Erythroblast (primary cell): ENCODE measurements at regions not wholly inside any gene's neighbourhood (a gene's known extent, or its start where the extent isn't known, plus 50 kb on each side); places are given as distances from the start of the nearest gene placed in this dataset.

Source experiments
- GATA1 ChIP-seq: IDR thresholded peaks from 2 replicates; pipeline ENCODE4 v1.6.1; 2011; ENCODE audit warnings: low read depth, mild to moderate bottlenecking, control low read depth, low read length, moderate library complexity
- POLR2A ChIP-seq: IDR thresholded peaks from 2 replicates; pipeline ENCODE4 v1.6.1; 2011; ENCODE audit warnings: mild to moderate bottlenecking, low read length

DNA sequence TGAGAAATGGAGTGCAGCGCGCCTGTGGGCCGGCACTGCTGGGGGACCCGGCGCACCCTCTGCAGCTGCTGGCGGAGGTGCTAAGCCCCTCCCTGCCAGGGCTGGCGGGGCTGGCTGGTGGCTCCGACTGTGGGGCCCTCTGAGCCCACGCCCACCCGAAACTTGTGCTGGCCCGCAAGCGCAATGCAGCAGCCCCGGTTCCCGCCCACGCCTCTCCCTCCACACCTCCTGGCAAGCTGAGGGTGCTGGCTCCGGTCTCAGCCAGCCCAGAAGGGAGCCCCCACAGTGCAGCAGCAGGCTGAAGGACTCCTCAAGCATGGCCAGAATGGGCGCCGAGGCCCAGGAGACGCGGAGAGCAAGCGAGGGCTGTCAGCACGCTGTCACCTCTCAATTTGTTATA is 1063.0 kb upstream of the AUTS2 start:
- TF ChIP-seq POLR2A, result no peak
- TF ChIP-seq GATA1, result no peak
